ENCODE measurements at regions not wholly inside any gene's neighbourhood (a gene's known extent, or its start where the extent isn't known, plus 50 kb on each side); places are given as distances from the start of the nearest gene placed in this dataset.

- H3K27me3 ChIP-seq (ENCODE audit: insufficient read depth, low read length, poor library complexity, severe bottlenecking), result no peaks in the 10 kb centered on the region
- no peak overlapping the region for H3K4me2 ChIP-seq (ENCODE audit: low read depth, low read length, poor library complexity, severe bottlenecking)
- no peak overlapping the region for H3K4me3 ChIP-seq (ENCODE audit: low read length, poor library complexity, severe bottlenecking)
- H2AFZ ChIP-seq (ENCODE audit: low read length), result no peak overlapping the region
- H3K9me3 ChIP-seq (ENCODE audit: insufficient read depth, low read depth, low read length), result no peaks in the 10 kb centered on the region
- no peaks in the 10 kb centered on the region for H3K79me2 ChIP-seq (ENCODE audit: insufficient read depth, low read length)
- no peaks in the 10 kb centered on the region for H3K36me3 ChIP-seq (ENCODE audit: insufficient read depth, low read length)
- no peaks in the 10 kb centered on the region for H4K20me1 ChIP-seq (ENCODE audit: insufficient read depth, low read length, poor library complexity, severe bottlenecking)
- no peak overlapping the region for H3K9ac ChIP-seq (ENCODE audit: low read depth, low read length, poor library complexity, severe bottlenecking)
- no peak for TF ChIP-seq CTCF (conservative IDR thresholded peaks at IDR 0.05; ENCODE audit: low read length)
- TF ChIP-seq EZH2phosphoT487 (IDR thresholded peaks at IDR 0.05; ENCODE audit: borderline replicate concordance), result no peak
- H3F3A ChIP-seq (ENCODE audit: low read depth), result peaks cover 5% of the 10 kb centered on the region; the same call in 1 of the 2 replicates
- H3K4me1 ChIP-seq (ENCODE audit: insufficient read depth, low read length, poor library complexity, severe bottlenecking), result peaks cover 36% of the 10 kb centered on the region
- H3K9me2 ChIP-seq (replicated peaks; ENCODE audit: low read depth, low read length), result no peaks in the 10 kb centered on the region
These were observed 240.6 kb downstream of the ETS1 start for GRCh38 chr11:128346804-128347203.

GRCh38 chr11:128345316-128345715 lies 242.0 kb downstream of the ETS1 start:
- Histone ChIP-seq H2AFZ (ENCODE audit: low read length) (no peak overlapping the region), H3K9me3 (ENCODE audit: insufficient read depth, low read depth, low read length) (no peaks in the 10 kb centered on the region), H3K36me3 (ENCODE audit: insufficient read depth, low read length) (no peaks in the 10 kb centered on the region), H3K79me2 (ENCODE audit: insufficient read depth, low read length) (no peaks in the 10 kb centered on the region), H3F3A (ENCODE audit: low read depth) (peaks cover 5% of the 10 kb centered on the region; the same call in 1 of the 2 replicates), H3K4me2 (ENCODE audit: low read depth, low read length, poor library complexity, severe bottlenecking) (no peak overlapping the region), H3K27me3 (ENCODE audit: insufficient read depth, low read length, poor library complexity, severe bottlenecking) (no peaks in the 10 kb centered on the region), H3K9ac (ENCODE audit: low read depth, low read length, poor library complexity, severe bottlenecking) (no peak overlapping the region), H3K9me2 (replicated peaks; ENCODE audit: low read depth, low read length) (no peaks in the 10 kb centered on the region), H3K4me3 (ENCODE audit: low read length, poor library complexity, severe bottlenecking) (no peak overlapping the region), H3K4me1 (ENCODE audit: insufficient read depth, low read length, poor library complexity, severe bottlenecking) (peaks cover 44% of the 10 kb centered on the region), H4K20me1 (ENCODE audit: insufficient read depth, low read length, poor library complexity, severe bottlenecking) (no peaks in the 10 kb centered on the region)
- TF ChIP-seq CTCF (conservative IDR thresholded peaks at IDR 0.05; ENCODE audit: low read length) (no peak), EZH2phosphoT487 (IDR thresholded peaks at IDR 0.05; ENCODE audit: borderline replicate concordance) (no peak)

GRCh38 chr11:128343870-128344269 lies 243.5 kb downstream of the ETS1 start:
- no peak overlapping the region for H3K4me2 ChIP-seq (ENCODE audit: low read depth, low read length, poor library complexity, severe bottlenecking)

More at GRCh38 chr11:128343870-128344269, 243.5 kb downstream of the ETS1 start:
- peaks cover 5% of the 10 kb centered on the region; the same call in 1 of the 2 replicates for H3F3A ChIP-seq (ENCODE audit: low read depth)
- no peak for TF ChIP-seq CTCF (conservative IDR thresholded peaks at IDR 0.05; ENCODE audit: low read length)
- TF ChIP-seq EZH2phosphoT487 (IDR thresholded peaks at IDR 0.05; ENCODE audit: borderline replicate concordance), result no peak
- peaks cover 35% of the 10 kb centered on the region for H3K4me1 ChIP-seq (ENCODE audit: insufficient read depth, low read length, poor library complexity, severe bottlenecking)
- no peaks in the 10 kb centered on the region for H3K79me2 ChIP-seq (ENCODE audit: insufficient read depth, low read length)
- no peak overlapping the region for H2AFZ ChIP-seq (ENCODE audit: low read length)
- no peaks in the 10 kb centered on the region for H3K27me3 ChIP-seq (ENCODE audit: insufficient read depth, low read length, poor library complexity, severe bottlenecking)
- H3K4me3 ChIP-seq (ENCODE audit: low read length, poor library complexity, severe bottlenecking), result no peak overlapping the region
- no peaks in the 10 kb centered on the region for H4K20me1 ChIP-seq (ENCODE audit: insufficient read depth, low read length, poor library complexity, severe bottlenecking)
- no peaks in the 10 kb centered on the region for H3K36me3 ChIP-seq (ENCODE audit: insufficient read depth, low read length)
- H3K9me3 ChIP-seq (ENCODE audit: insufficient read depth, low read depth, low read length), result no peaks in the 10 kb centered on the region
- no peaks in the 10 kb centered on the region for H3K9me2 ChIP-seq (replicated peaks; ENCODE audit: low read depth, low read length)
- H3K9ac ChIP-seq (ENCODE audit: low read depth, low read length, poor library complexity, severe bottlenecking), result no peak overlapping the region
